Astrocyte (in vitro differentiated cells and primary cell): ENCODE measurements at regions not wholly inside any gene's neighbourhood (a gene's known extent, or its start where the extent isn't known, plus 50 kb on each side); places are given as distances from the start of the nearest gene placed in this dataset.

Experiments used
- DNase-seq: peaks from one replicate; pipeline ENCODE4 v3.0.0-alpha.2; 2010; ENCODE audit warnings: low read depth
- FAIRE-seq: peaks from 2 replicates; lab custom pipeline; 2011; peaks lifted over from hg19 to GRCh38; lab: Jason Lieb, UNC
- H2AFZ ChIP-seq: 2 replicates; pipeline ENCODE4 v1.6.0; 2012; ENCODE audit warnings: low read depth, low read length, inconsistent platforms
- H3K27ac ChIP-seq: 2 replicates; pipeline ENCODE4 v1.5.1; 2011; ENCODE audit warnings: low read depth, low read length, inconsistent platforms
- H3K27me3 ChIP-seq: 2 replicates; pipeline ENCODE4 v1.6.0; 2011; ENCODE audit warnings: low read length, inconsistent platforms; ENCODE audit not compliant: insufficient read depth
- H3K36me3 ChIP-seq: 2 replicates; pipeline ENCODE4 v1.5.1; 2011; ENCODE audit warnings: low read length, inconsistent platforms; ENCODE audit not compliant: insufficient read depth
- H3K4me1 ChIP-seq: 2 replicates; pipeline ENCODE4 v1.5.1; 2011; ENCODE audit warnings: low read length, inconsistent platforms; ENCODE audit not compliant: insufficient read depth
- H3K4me2 ChIP-seq: 2 replicates; pipeline ENCODE4 v1.6.0; 2012; ENCODE audit warnings: low read length, inconsistent platforms
- H3K4me3 ChIP-seq: 2 replicates; pipeline ENCODE4 v1.5.1; 2011; ENCODE audit warnings: low read depth, mild to moderate bottlenecking, low read length, inconsistent platforms; ENCODE audit not compliant: insufficient read depth
- H3K79me2 ChIP-seq: 2 replicates; pipeline ENCODE4 v1.6.0; 2012; ENCODE audit warnings: mild to moderate bottlenecking, low read length, inconsistent platforms; ENCODE audit not compliant: insufficient read depth
- H3K9ac ChIP-seq: 2 replicates; pipeline ENCODE4 v1.6.0; 2012; ENCODE audit warnings: mild to moderate bottlenecking, low read length, inconsistent platforms
- H3K9me3 ChIP-seq: 2 replicates; pipeline ENCODE4 v1.5.1; 2012; ENCODE audit warnings: low read depth, mild to moderate bottlenecking, low read length, inconsistent platforms; ENCODE audit not compliant: insufficient read depth
- H4K20me1 ChIP-seq: 2 replicates; pipeline ENCODE4 v1.6.0; 2012; ENCODE audit warnings: low read length, inconsistent platforms; ENCODE audit not compliant: insufficient read depth
- H3K27ac Mint-ChIP-seq: one replicate; pipeline ENCODE4 v1.8.0; 2021; ENCODE audit warnings: mild to moderate bottlenecking, mixed read lengths; ENCODE audit not compliant: unreplicated experiment
- H3K27me3 Mint-ChIP-seq: one replicate; pipeline ENCODE4 v1.8.0; 2021; ENCODE audit warnings: low read depth, mixed read lengths; ENCODE audit not compliant: unreplicated experiment
- H3K36me3 Mint-ChIP-seq: one replicate; pipeline ENCODE4 v1.8.0; 2021; ENCODE audit warnings: low read depth, mixed read lengths; ENCODE audit not compliant: unreplicated experiment
- H3K4me1 Mint-ChIP-seq: one replicate; pipeline ENCODE4 v1.8.0; 2021; ENCODE audit warnings: low read depth, mixed read lengths; ENCODE audit not compliant: unreplicated experiment
- H3K4me3 Mint-ChIP-seq: one replicate; pipeline ENCODE4 v1.8.0; 2021; ENCODE audit warnings: mild to moderate bottlenecking, moderate library complexity, mixed read lengths; ENCODE audit not compliant: unreplicated experiment
- H3K9me3 Mint-ChIP-seq: one replicate; pipeline ENCODE4 v1.8.0; 2021; ENCODE audit warnings: mild to moderate bottlenecking, mixed read lengths; ENCODE audit not compliant: unreplicated experiment
- EZH2 ChIP-seq: IDR thresholded peaks from 2 replicates; pipeline ENCODE4 v1.6.1; 2012; ENCODE audit warnings: mild to moderate bottlenecking, low read length, inconsistent platforms; ENCODE audit not compliant: insufficient read depth
- TF ChIP-seq, protein P1 (sequence below): IDR thresholded peaks from 2 replicates; pipeline ENCODE4 v1.5.1; 2011; ENCODE audit warnings: low read depth, mild to moderate bottlenecking, inconsistent platforms, low read length, moderate library complexity; ENCODE audit not compliant: insufficient read depth

DNA sequence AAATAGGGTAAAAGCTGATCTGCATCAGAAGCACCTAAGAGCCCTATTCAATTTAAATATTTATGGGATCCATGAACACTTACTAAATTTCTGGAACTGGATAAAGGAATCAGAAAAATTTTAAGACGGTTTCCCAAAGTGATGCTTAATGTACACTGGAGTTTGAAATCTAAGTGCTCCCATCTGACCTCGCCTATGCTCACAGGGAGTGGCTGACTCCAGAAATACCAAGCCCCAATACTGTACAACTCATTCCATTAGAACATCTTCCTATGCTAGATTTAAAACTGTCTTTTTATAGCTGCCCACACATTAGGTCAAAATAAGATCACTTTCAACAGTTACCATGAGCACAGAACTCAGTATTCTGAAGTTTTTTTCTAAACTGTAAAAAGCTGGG lies 1214.6 kb downstream of the CDH11 start:
- H3K9me3 Mint-ChIP-seq = no peaks in the 10 kb centered on the region

DNA sequence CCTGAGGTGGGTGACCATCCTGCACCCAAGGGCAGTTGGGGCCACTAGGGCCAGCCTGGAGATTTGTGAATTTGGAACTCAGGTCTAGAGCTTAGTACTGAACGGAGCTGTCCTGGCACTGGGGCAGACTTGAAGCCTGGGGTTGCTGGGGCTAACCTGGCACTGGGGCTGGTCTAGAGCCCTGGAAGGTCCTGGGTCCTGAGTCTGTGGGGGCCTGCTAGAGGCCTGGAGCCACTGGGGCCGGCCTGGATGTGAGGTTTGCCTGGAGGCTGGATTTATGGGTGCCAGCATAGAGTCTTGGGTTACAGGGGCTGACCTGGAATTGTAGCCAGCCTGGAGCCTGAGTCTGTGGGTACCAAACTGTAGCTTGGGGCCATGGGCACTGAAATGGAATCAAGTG lies 1216.9 kb downstream of the CDH11 start:
- Histone ChIP-seq H3K36me3 (no peaks in the 10 kb centered on the region), H3K79me2 (no peaks in the 10 kb centered on the region), H2AFZ (no peak overlapping the region), H3K4me3 (no peak overlapping the region), H3K27me3 (no peaks in the 10 kb centered on the region), H3K9me3 (no peaks in the 10 kb centered on the region), H4K20me1 (no peaks in the 10 kb centered on the region), H3K4me1 (no peaks in the 10 kb centered on the region), H3K4me2 (no peak overlapping the region), H3K9ac (no peak overlapping the region), H3K27ac (no peak overlapping the region)
- TF ChIP-seq, protein P1, sequence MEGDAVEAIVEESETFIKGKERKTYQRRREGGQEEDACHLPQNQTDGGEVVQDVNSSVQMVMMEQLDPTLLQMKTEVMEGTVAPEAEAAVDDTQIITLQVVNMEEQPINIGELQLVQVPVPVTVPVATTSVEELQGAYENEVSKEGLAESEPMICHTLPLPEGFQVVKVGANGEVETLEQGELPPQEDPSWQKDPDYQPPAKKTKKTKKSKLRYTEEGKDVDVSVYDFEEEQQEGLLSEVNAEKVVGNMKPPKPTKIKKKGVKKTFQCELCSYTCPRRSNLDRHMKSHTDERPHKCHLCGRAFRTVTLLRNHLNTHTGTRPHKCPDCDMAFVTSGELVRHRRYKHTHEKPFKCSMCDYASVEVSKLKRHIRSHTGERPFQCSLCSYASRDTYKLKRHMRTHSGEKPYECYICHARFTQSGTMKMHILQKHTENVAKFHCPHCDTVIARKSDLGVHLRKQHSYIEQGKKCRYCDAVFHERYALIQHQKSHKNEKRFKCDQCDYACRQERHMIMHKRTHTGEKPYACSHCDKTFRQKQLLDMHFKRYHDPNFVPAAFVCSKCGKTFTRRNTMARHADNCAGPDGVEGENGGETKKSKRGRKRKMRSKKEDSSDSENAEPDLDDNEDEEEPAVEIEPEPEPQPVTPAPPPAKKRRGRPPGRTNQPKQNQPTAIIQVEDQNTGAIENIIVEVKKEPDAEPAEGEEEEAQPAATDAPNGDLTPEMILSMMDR = no peak
- no peak for TF ChIP-seq EZH2
- Mint-ChIP-seq H3K36me3 (no peaks in the 10 kb centered on the region), H3K9me3 (no peaks in the 10 kb centered on the region), H3K27ac (no peak overlapping the region), H3K4me1 (no peaks in the 10 kb centered on the region), H3K4me3 (no peak overlapping the region), H3K27me3 (no peaks in the 10 kb centered on the region)
- DNase-seq (no peak), FAIRE-seq (no peak)

More for the DNA sequence above, 1214.6 kb downstream of the CDH11 start:
- Histone ChIP-seq H3K9ac (no peak overlapping the region), H3K4me2 (no peak overlapping the region), H3K4me1 (no peaks in the 10 kb centered on the region), H3K27ac (no peak overlapping the region), H4K20me1 (no peaks in the 10 kb centered on the region), H3K79me2 (no peaks in the 10 kb centered on the region), H3K27me3 (no peaks in the 10 kb centered on the region), H3K9me3 (no peaks in the 10 kb centered on the region), H2AFZ (no peak overlapping the region), H3K4me3 (no peak overlapping the region), H3K36me3 (no peaks in the 10 kb centered on the region)
- Mint-ChIP-seq H3K4me1 (no peaks in the 10 kb centered on the region), H3K36me3 (no peaks in the 10 kb centered on the region), H3K27me3 (no peaks in the 10 kb centered on the region), H3K4me3 (no peak overlapping the region), H3K27ac (no peak overlapping the region)
- FAIRE-seq (no peak), DNase-seq (no peak)
- no peak for TF ChIP-seq EZH2
- TF ChIP-seq, protein P1 = no peak

DNA sequence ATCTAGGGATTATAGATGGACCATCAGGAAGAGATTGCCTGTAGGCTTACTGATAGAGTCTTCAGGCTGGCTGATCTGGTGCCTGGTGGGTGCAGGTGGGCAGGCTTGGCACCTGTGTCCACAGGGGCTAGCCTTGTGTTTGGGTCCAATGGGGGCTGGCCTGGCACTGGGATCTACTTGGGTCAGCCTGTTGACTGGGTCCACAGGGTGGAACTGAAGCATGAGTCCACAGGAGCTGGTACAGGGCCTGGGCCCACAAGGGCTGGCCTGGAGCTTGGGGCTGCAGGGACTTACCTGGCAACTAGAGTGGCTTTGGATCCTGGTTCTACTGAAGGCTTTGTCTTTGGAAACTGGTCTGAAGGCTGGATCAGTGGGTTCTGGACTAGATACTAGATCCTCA lies 1217.7 kb downstream of the CDH11 start:
- Histone ChIP-seq H2AFZ (no peak overlapping the region), H3K9me3 (no peaks in the 10 kb centered on the region), H3K4me2 (no peak overlapping the region), H3K4me1 (no peaks in the 10 kb centered on the region), H3K27ac (no peak overlapping the region), H3K27me3 (no peaks in the 10 kb centered on the region), H3K36me3 (no peaks in the 10 kb centered on the region), H3K9ac (no peak overlapping the region), H3K79me2 (no peaks in the 10 kb centered on the region), H4K20me1 (no peaks in the 10 kb centered on the region), H3K4me3 (no peak overlapping the region)
- Mint-ChIP-seq H3K27ac (no peak overlapping the region), H3K36me3 (no peaks in the 10 kb centered on the region), H3K27me3 (no peaks in the 10 kb centered on the region), H3K4me3 (no peak overlapping the region), H3K4me1 (no peaks in the 10 kb centered on the region), H3K9me3 (no peaks in the 10 kb centered on the region)
- DNase-seq (no peak), FAIRE-seq (no peak)
- TF ChIP-seq, protein P1 = no peak
- TF ChIP-seq EZH2 = no peak
